HepG2 (cell line): ENCODE measurements at regions not wholly inside any gene's neighbourhood (a gene's known extent, or its start where the extent isn't known, plus 50 kb on each side); places are given as distances from the start of the nearest gene placed in this dataset.

ENCODE experiments used
- ATAC-seq: fragments of 200-7000 bp; cut with Tn5 transposase; 3 replicates; pipeline ENCODE4 v1.9.1; 2020; ENCODE audit warnings: mild to moderate bottlenecking, moderate library complexity
- BruUV-seq: library from RNA; stranded (reverse); fragments of 400-500 nt; replicated peaks from 2 replicates; lab custom pipeline; 2021; lab: Mats Ljungman, UMichigan
- CTCF ChIA-PET: fragments of 300-600 bp; formaldehyde crosslinking; extraction: SDS; loops from one replicate; lab custom pipeline; 2021; ENCODE audit warnings: low total read pairs, inconsistent platforms, low intra/inter-chr PET ratio; lab: Yijun Ruan, JAX
- POLR2A ChIA-PET: fragments of 350-600 bp; sonication (Branson Sonifier 250); formaldehyde crosslinking; loops from one replicate; lab custom pipeline; 2020; ENCODE audit warnings: antibody characterized with exemption, inconsistent platforms; lab: Yijun Ruan, JAX
- DNase-seq: peaks from one replicate; pipeline ENCODE4 v3.0.0-alpha.2; 2015; ENCODE audit warnings: low spot score
- FAIRE-seq: peaks from 3 replicates; lab custom pipeline; 2011; peaks lifted over from hg19 to GRCh38; lab: Jason Lieb, UNC
- H2AFZ ChIP-seq: one replicate; pipeline ENCODE4 v1.6.1; 2011; ENCODE audit warnings: low read length, inconsistent platforms
- H3K27ac ChIP-seq: fragments of 300-600 bp; 3 replicates; pipeline ENCODE4 v1.8.0; 2011; ENCODE audit warnings: mixed run types, mild to moderate bottlenecking, mixed read lengths, low read length, inconsistent platforms; ENCODE audit not compliant: insufficient read depth; ENCODE audit errors: extremely low read length
- H3K27me3 ChIP-seq, 2 experiments: fragments of 200-600 bp in 1 of 2; 2 replicates in 1 of 2; 3 replicates in 1 of 2; pipeline versions ENCODE4 v1.6.0 to v1.8.0; 2011; ENCODE audit warnings: low read length in 2 of 2, mild to moderate bottlenecking in 2 of 2, moderate library complexity in 2 of 2, inconsistent platforms in 1 of 2; ENCODE audit not compliant: insufficient read depth in 2 of 2, control insufficient read depth in 1 of 2
- H3K36me3 ChIP-seq, 2 experiments: fragments of 200-600 bp in 1 of 2; replicated peaks in 1 of 2; 2 replicates in 1 of 2; 3 replicates in 1 of 2; pipeline versions ENCODE4 v1.5.1 to v1.8.0; 2011; ENCODE audit warnings: low read length in 2 of 2, inconsistent platforms in 1 of 2; ENCODE audit not compliant: insufficient read depth in 2 of 2, control insufficient read depth in 1 of 2
- H3K4me1 ChIP-seq: 2 replicates; pipeline ENCODE4 v1.5.1; 2012; ENCODE audit warnings: low read length, inconsistent platforms; ENCODE audit not compliant: insufficient read depth
- H3K4me2 ChIP-seq: 2 replicates; pipeline ENCODE4 v1.6.0; 2011; ENCODE audit warnings: low read depth, low read length, inconsistent platforms
- H3K4me3 ChIP-seq, 3 experiments: fragments of 200-600 bp in 1 of 3; sonication (generic), shearing (Covaris generic) in 1 of 3; replicated peaks in 1 of 3; 2 replicates each; pipeline ENCODE4 v1.5.1; 2011 to 2016; ENCODE audit warnings: low read length in 3 of 3, inconsistent platforms in 2 of 3, low read depth in 2 of 3, mild to moderate bottlenecking in 2 of 3, control low read depth in 1 of 3, mixed read lengths in 1 of 3; ENCODE audit not compliant: insufficient read depth in 1 of 3
- H3K79me2 ChIP-seq: one replicate; pipeline ENCODE4 v1.6.1; 2011; ENCODE audit warnings: low read length, inconsistent platforms; ENCODE audit not compliant: insufficient read depth
- H3K9ac ChIP-seq: 2 replicates; pipeline ENCODE4 v1.6.0; 2011; ENCODE audit warnings: mild to moderate bottlenecking, low read depth, low read length, inconsistent platforms; ENCODE audit not compliant: insufficient read depth
- H3K9me3 ChIP-seq: 2 replicates; pipeline ENCODE4 v1.5.1; 2012; ENCODE audit warnings: mild to moderate bottlenecking, low read length
- H4K20me1 ChIP-seq: 2 replicates; pipeline ENCODE4 v1.6.0; 2011; ENCODE audit warnings: inconsistent platforms, mild to moderate bottlenecking, low read length, moderate library complexity; ENCODE audit not compliant: insufficient read depth
- AFF4 ChIP-seq: sonication (generic); formaldehyde crosslinking; IDR thresholded peaks from 2 replicates; pipeline ENCODE4 v1.4.0; 2020; ENCODE audit warnings: missing genetic modification reagents
- CBX1 ChIP-seq: IDR thresholded peaks from one replicate; pipeline ENCODE4 v1.6.1; 2016; ENCODE audit warnings: antibody characterized with exemption, low read depth
- CSRNP2 ChIP-seq: sonication (generic); formaldehyde crosslinking; conservative IDR thresholded peaks from 2 replicates; pipeline ENCODE4 v1.8.0; 2022; ENCODE audit warnings: low read depth, missing genetic modification reagents
- HOMEZ ChIP-seq: IDR thresholded peaks from 2 replicates; pipeline ENCODE4 v1.6.1; 2016; ENCODE audit warnings: low read depth
- PHF5A ChIP-seq: IDR thresholded peaks from one replicate; pipeline ENCODE4 v1.6.1; 2018; ENCODE audit warnings: low read depth, missing genetic modification reagents; ENCODE audit not compliant: unreplicated experiment
- REL ChIP-seq: sonication (generic); formaldehyde crosslinking; conservative IDR thresholded peaks from 2 replicates; pipeline ENCODE4 v1.8.0; 2022; ENCODE audit warnings: mild to moderate bottlenecking, missing genetic modification reagents, moderate library complexity
- ZNF570 ChIP-seq: sonication (generic); formaldehyde crosslinking; IDR thresholded peaks from 2 replicates; pipeline ENCODE4 v1.4.0; 2020; ENCODE audit warnings: mild to moderate bottlenecking, missing genetic modification reagents, borderline replicate concordance
- ZZZ3 ChIP-seq: sonication (generic); formaldehyde crosslinking; IDR thresholded peaks from 2 replicates; pipeline ENCODE4 v1.4.0; 2020; ENCODE audit warnings: missing genetic modification reagents, mild to moderate bottlenecking, borderline replicate concordance
- in situ Hi-C: cut with HindIII; loops from 2 replicates; pipeline ENCODE4 v1.10.0; 2017; ENCODE audit warnings: low pct_unique_long_range_greater_than_20kb; ENCODE audit not compliant: extremely low pct_ligation_motif_present
- intact Hi-C: fragments of 100-400 bp; cut with micrococcal nuclease; formaldehyde crosslinking; loops from one replicate; pipeline ENCODE4 v1.10.0; 2022; ENCODE audit not compliant: unreplicated experiment
- TF ChIP-seq, protein P1 (sequence below): IDR thresholded peaks from 2 replicates; pipeline ENCODE4 v1.6.1; 2012; ENCODE audit warnings: inconsistent platforms

DNA sequence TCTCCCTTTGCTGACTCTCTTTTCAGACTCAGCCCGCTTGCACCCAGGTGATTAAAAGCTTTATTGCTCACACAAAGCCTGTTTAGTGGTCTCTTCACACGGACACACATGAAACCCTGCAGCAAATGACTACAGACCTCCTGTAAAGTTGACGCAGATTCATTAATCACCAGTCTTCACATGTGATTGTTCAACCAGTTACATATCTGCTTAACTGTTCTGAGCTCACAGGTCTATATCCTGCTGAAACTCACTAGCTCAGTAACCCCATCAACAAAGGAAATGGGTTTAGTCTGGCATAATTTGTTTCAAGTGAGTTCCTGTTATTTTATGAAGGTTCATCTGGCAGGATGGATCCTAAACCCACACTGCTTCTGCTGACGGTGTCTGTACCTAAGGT, 68.4 kb upstream of the GJA8 start (continued):
- no peak for TF ChIP-seq AFF4 (CRISPR knock-in tag)
- TF ChIP-seq CBX1: no peak
- no peak for TF ChIP-seq PHF5A (CRISPR knock-in tag)
- TF ChIP-seq, protein P1, sequence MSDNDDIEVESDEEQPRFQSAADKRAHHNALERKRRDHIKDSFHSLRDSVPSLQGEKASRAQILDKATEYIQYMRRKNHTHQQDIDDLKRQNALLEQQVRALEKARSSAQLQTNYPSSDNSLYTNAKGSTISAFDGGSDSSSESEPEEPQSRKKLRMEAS: no peak
- no peak for TF ChIP-seq ZZZ3 (CRISPR knock-in tag)
- TF ChIP-seq REL: no peak
- no peak for TF ChIP-seq HOMEZ (CRISPR knock-in tag)

- no peak overlapping the region for H3K4me2 ChIP-seq
- no peak overlapping the region for H3K27ac ChIP-seq
- H3K4me1 ChIP-seq: no peaks in the 10 kb centered on the region
- no peak overlapping the region for H3K4me3 ChIP-seq
- no peaks in the 10 kb centered on the region for H3K9me3 ChIP-seq
- DNase-seq (no peak), FAIRE-seq (no peak), ATAC-seq (no peak)
- intact Hi-C loops (no loop called here), in situ Hi-C loops (no loop called here)
- H2AFZ ChIP-seq: no peak overlapping the region
- H3K79me2 ChIP-seq: no peaks in the 10 kb centered on the region
- no TSS peak for BruUV-seq
- no peaks in the 10 kb centered on the region for H3K36me3 ChIP-seq
- POLR2A ChIA-PET: no interaction called here
- CTCF ChIA-PET: no interaction called here
- no peak overlapping the region for H3K9ac ChIP-seq
- H4K20me1 ChIP-seq: no peaks in the 10 kb centered on the region
- no peak for TF ChIP-seq CSRNP2 (CRISPR knock-in tag)
- TF ChIP-seq ZNF570 (CRISPR knock-in tag): no peak
- no peaks in the 10 kb centered on the region; a peak in 1 of 5 replicates for H3K27me3 ChIP-seq
Observed at GRCh38 chr1:147834810-147835209, 67.8 kb upstream of the GJA8 start.
